DND-41 (cell line): ENCODE measurements at regions not wholly inside any gene's neighbourhood (a gene's known extent, or its start where the extent isn't known, plus 50 kb on each side); places are given as distances from the start of the nearest gene placed in this dataset.

Source experiments
- ATAC-seq: fragments of 200-7000 bp; cut with Tn5 transposase; 3 replicates; pipeline ENCODE4 v1.9.1; 2021; ENCODE audit warnings: low read depth; ENCODE audit not compliant: insufficient read depth
- DNase-seq: peaks from one replicate; pipeline ENCODE4 v3.0.0-alpha.2; 2020
- H2AFZ ChIP-seq: 2 replicates; pipeline ENCODE4 v1.6.0; 2012; ENCODE audit warnings: low read depth, low read length
- H3K27ac ChIP-seq: 2 replicates; pipeline ENCODE4 v1.5.1; 2012; ENCODE audit warnings: low read length, inconsistent platforms
- H3K27me3 ChIP-seq: fragments of 200-600 bp; sonication (generic); 2 replicates; pipeline ENCODE4 v1.6.0; 2012; ENCODE audit warnings: low read length, mild to moderate bottlenecking, inconsistent platforms; ENCODE audit not compliant: insufficient read depth, poor library complexity
- H3K36me3 ChIP-seq: 2 replicates; pipeline ENCODE4 v1.5.1; 2012; ENCODE audit warnings: low read length, inconsistent platforms; ENCODE audit not compliant: insufficient read depth
- H3K4me1 ChIP-seq: 2 replicates; pipeline ENCODE4 v1.5.1; 2012; ENCODE audit warnings: mild to moderate bottlenecking, low read length; ENCODE audit not compliant: insufficient read depth
- H3K4me2 ChIP-seq: 2 replicates; pipeline ENCODE4 v1.6.0; 2012; ENCODE audit warnings: mild to moderate bottlenecking, moderate library complexity, low read length, inconsistent platforms; ENCODE audit not compliant: insufficient read depth
- H3K4me3 ChIP-seq, 2 experiments: fragments of 200-600 bp in 1 of 2; shearing (Covaris generic) in 1 of 2; 2 replicates each; pipeline ENCODE4 v1.5.1; 2012 to 2016; ENCODE audit warnings: inconsistent platforms in 2 of 2, low read length in 2 of 2, mild to moderate bottlenecking in 2 of 2, low read depth in 1 of 2, moderate library complexity in 1 of 2
- H3K79me2 ChIP-seq: 2 replicates; pipeline ENCODE4 v1.6.0; 2012; ENCODE audit warnings: low read length, inconsistent platforms; ENCODE audit not compliant: insufficient read depth
- H3K9ac ChIP-seq: 2 replicates; pipeline ENCODE4 v1.6.0; 2012; ENCODE audit warnings: low read depth, mild to moderate bottlenecking, inconsistent platforms, low read length, moderate library complexity
- H3K9me3 ChIP-seq: 2 replicates; pipeline ENCODE4 v1.5.1; 2012; ENCODE audit warnings: low read length, moderate library complexity, mild to moderate bottlenecking, inconsistent platforms; ENCODE audit not compliant: insufficient read depth, severe bottlenecking
- H4K20me1 ChIP-seq: 2 replicates; pipeline ENCODE4 v1.6.0; 2012; ENCODE audit warnings: low read length; ENCODE audit not compliant: insufficient read depth
- EZH2 ChIP-seq: IDR thresholded peaks from 3 replicates; pipeline ENCODE4 v1.6.1; 2012; ENCODE audit warnings: borderline replicate concordance, low read depth, mild to moderate bottlenecking, moderate library complexity, low read length, inconsistent platforms; ENCODE audit not compliant: severe bottlenecking
- TF ChIP-seq, protein P1 (sequence below): IDR thresholded peaks from 2 replicates; pipeline ENCODE4 v1.5.1; 2012; ENCODE audit warnings: borderline replicate concordance, low read length, moderate library complexity, mild to moderate bottlenecking; ENCODE audit not compliant: poor library complexity, severe bottlenecking; ENCODE audit errors: extremely low read depth

DNA sequence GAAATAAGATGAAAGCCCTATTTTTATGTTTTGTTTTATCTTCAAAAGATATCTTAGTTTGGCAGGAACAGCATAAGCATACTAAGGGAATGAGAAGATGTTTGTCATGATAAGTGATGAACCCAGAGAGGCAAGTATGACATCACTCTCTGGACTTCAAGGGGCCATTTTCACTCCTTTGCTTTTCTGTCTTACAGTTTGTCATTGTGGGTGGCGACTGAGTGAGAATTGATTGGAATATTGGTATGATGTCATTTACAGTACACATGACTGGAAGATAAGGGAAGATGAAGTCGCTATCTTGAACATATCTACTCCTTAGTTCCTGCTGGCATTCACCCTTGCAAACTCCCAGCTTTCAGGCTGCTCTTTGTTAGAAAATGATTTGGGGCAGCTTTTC, 258.1 kb upstream of the RAB4A start:
- Histone ChIP-seq H3K27me3 (no peaks in the 10 kb centered on the region), H3K36me3 (no peaks in the 10 kb centered on the region), H3K4me1 (no peaks in the 10 kb centered on the region), H4K20me1 (no peaks in the 10 kb centered on the region), H3K9me3 (no peaks in the 10 kb centered on the region), H3K27ac (no peak overlapping the region), H2AFZ (no peak overlapping the region), H3K4me3 (no peak overlapping the region), H3K9ac (no peak overlapping the region), H3K4me2 (no peak overlapping the region), H3K79me2 (no peaks in the 10 kb centered on the region)
- ATAC-seq (no peak), DNase-seq (no peak)
- no peak for TF ChIP-seq EZH2
- TF ChIP-seq, protein P1, sequence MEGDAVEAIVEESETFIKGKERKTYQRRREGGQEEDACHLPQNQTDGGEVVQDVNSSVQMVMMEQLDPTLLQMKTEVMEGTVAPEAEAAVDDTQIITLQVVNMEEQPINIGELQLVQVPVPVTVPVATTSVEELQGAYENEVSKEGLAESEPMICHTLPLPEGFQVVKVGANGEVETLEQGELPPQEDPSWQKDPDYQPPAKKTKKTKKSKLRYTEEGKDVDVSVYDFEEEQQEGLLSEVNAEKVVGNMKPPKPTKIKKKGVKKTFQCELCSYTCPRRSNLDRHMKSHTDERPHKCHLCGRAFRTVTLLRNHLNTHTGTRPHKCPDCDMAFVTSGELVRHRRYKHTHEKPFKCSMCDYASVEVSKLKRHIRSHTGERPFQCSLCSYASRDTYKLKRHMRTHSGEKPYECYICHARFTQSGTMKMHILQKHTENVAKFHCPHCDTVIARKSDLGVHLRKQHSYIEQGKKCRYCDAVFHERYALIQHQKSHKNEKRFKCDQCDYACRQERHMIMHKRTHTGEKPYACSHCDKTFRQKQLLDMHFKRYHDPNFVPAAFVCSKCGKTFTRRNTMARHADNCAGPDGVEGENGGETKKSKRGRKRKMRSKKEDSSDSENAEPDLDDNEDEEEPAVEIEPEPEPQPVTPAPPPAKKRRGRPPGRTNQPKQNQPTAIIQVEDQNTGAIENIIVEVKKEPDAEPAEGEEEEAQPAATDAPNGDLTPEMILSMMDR: no peak

DNA sequence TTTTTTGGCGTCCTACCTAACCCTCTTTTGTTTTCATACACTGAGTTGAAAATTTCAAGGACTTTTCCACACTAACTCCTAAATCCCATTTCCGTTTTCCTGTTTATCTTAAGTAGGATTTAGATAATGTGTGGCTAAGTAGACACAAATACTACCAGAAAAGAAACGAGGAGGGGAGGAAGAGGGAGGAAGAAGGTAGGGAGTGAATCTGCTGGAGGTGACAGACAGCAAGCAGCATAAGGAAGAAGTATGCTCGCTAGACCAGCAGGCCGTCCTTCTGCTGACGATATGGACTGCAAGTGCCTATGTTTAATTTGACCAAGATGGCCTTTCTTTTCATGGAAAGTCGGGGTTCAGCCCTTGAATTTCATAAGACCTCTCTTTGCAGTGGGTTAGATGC, 256.9 kb upstream of the RAB4A start:
- Histone ChIP-seq H2AFZ (no peak overlapping the region), H3K36me3 (no peaks in the 10 kb centered on the region), H3K9me3 (no peaks in the 10 kb centered on the region), H3K27ac (no peak overlapping the region), H3K79me2 (no peaks in the 10 kb centered on the region), H3K4me3 (no peak overlapping the region), H4K20me1 (no peaks in the 10 kb centered on the region), H3K9ac (no peak overlapping the region), H3K4me1 (no peaks in the 10 kb centered on the region), H3K4me2 (no peak overlapping the region), H3K27me3 (no peaks in the 10 kb centered on the region)
- DNase-seq (no peak), ATAC-seq (no peak)
- TF ChIP-seq, protein P1: no peak
- TF ChIP-seq EZH2: no peak

DNA sequence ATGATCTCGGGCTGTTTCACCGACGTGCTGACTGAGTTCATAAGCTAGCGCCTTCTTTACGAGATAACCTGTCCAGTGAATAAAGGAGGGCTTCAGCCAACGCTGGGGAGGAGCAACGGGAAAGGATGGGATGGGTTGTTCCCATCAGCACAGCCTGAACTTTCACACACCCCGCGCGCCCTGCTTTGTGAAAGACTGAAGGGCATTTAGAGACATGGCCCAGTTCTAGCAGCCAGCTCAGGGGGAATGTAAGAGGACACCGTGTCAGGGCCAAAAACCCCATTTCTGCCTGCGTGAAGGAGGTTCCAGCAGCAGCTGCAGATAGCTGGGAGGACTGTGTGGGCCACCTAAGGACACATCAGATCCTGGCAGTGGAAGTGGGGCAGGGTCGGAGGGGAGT, 255.1 kb upstream of the RAB4A start:
- no peak overlapping the region for H2AFZ ChIP-seq
- H3K27me3 ChIP-seq: no peaks in the 10 kb centered on the region
- H3K9ac ChIP-seq: no peak overlapping the region
- H3K27ac ChIP-seq: no peak overlapping the region
- H4K20me1 ChIP-seq: no peaks in the 10 kb centered on the region
- no peak for ATAC-seq
- H3K4me2 ChIP-seq: no peak overlapping the region
- TF ChIP-seq, protein P1: no peak
- no peak for TF ChIP-seq EZH2
- no peak overlapping the region for H3K4me3 ChIP-seq
- H3K4me1 ChIP-seq: no peaks in the 10 kb centered on the region
- H3K9me3 ChIP-seq: no peaks in the 10 kb centered on the region
- no peaks in the 10 kb centered on the region for H3K36me3 ChIP-seq
- H3K79me2 ChIP-seq: no peaks in the 10 kb centered on the region
- no peak for DNase-seq

DNA sequence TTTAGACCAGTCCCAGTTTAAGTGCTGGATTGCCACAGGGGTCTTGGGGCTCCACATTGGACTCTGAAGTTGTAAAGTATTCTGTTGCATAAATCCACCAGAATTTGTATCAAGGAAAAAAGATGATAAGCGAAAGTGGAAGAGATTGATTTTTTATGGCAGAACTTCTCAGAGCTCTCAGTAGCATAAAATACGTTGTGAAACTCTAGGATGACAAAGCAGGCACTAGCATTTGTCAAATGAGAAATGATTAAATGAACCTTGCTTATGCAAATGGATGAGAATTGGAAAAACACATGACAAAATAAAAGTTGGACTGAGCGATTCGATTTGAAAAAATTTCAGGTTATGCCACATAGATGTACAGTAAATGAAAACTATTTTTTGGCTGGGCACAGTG, 253.8 kb upstream of the RAB4A start:
- no peak for DNase-seq
- Histone ChIP-seq H3K4me1 (no peaks in the 10 kb centered on the region), H3K4me3 (no peak overlapping the region), H3K36me3 (no peaks in the 10 kb centered on the region), H3K4me2 (no peak overlapping the region), H3K79me2 (no peaks in the 10 kb centered on the region), H3K9me3 (no peaks in the 10 kb centered on the region), H2AFZ (no peak overlapping the region), H3K27me3 (no peaks in the 10 kb centered on the region), H4K20me1 (no peaks in the 10 kb centered on the region), H3K27ac (no peak overlapping the region), H3K9ac (no peak overlapping the region)
- no peak for ATAC-seq
- no peak for TF ChIP-seq EZH2
- TF ChIP-seq, protein P1: no peak
